GM23338 (cell line): ENCODE measurements at regions not wholly inside any gene's neighbourhood (a gene's known extent, or its start where the extent isn't known, plus 50 kb on each side); places are given as distances from the start of the nearest gene placed in this dataset.

Source experiments
- ATAC-seq: fragments of 200-7000 bp; cut with Tn5 transposase; 3 replicates; pipeline ENCODE4 v1.9.1; 2020
- DNase-seq: peaks from one replicate; pipeline ENCODE4 v3.0.0-alpha.2; 2015; ENCODE audit warnings: low spot score
- H2AFZ ChIP-seq: fragments of 200-600 bp; sonication (generic); 2 replicates; pipeline ENCODE4 v1.8.0; 2016; ENCODE audit warnings: antibody characterized with exemption, mild to moderate bottlenecking, moderate library complexity
- H3F3A ChIP-seq: fragments of 200-600 bp; sonication (generic); replicated peaks from 2 replicates; pipeline ENCODE4 v1.8.0; 2017; ENCODE audit warnings: antibody characterized with exemption, mixed run types, low read depth
- H3K27ac ChIP-seq: fragments of 200-600 bp; sonication (generic); 2 replicates; pipeline ENCODE4 v1.6.1; 2016; ENCODE audit warnings: low read depth
- H3K27me3 ChIP-seq: fragments of 200-600 bp; sonication (generic); 2 replicates; pipeline ENCODE4 v1.8.0; 2016; ENCODE audit warnings: mild to moderate bottlenecking, mixed run types, moderate library complexity; ENCODE audit not compliant: insufficient read depth
- H3K36me3 ChIP-seq: fragments of 200-600 bp; sonication (generic); 2 replicates; pipeline ENCODE4 v1.8.0; 2016; ENCODE audit warnings: mild to moderate bottlenecking; ENCODE audit not compliant: insufficient read depth
- H3K4me1 ChIP-seq: fragments of 200-600 bp; sonication (generic); 2 replicates; pipeline ENCODE4 v1.8.0; 2016; ENCODE audit warnings: mild to moderate bottlenecking, moderate library complexity; ENCODE audit not compliant: insufficient read depth
- H3K4me2 ChIP-seq: fragments of 200-600 bp; sonication (generic); 2 replicates; pipeline ENCODE4 v1.7.1; 2017; ENCODE audit warnings: mixed run types
- H3K4me3 ChIP-seq: fragments of 200-600 bp; sonication (generic); 2 replicates; pipeline ENCODE4 v1.6.1; 2016; ENCODE audit warnings: mixed run types
- H3K79me2 ChIP-seq: fragments of 200-600 bp; sonication (generic); replicated peaks from 2 replicates; pipeline ENCODE4 v1.8.0; 2017; ENCODE audit warnings: mild to moderate bottlenecking; ENCODE audit not compliant: insufficient read depth
- H3K9me2 ChIP-seq: fragments of 200-600 bp; sonication (generic); 2 replicates; pipeline ENCODE4 v1.8.0; 2017; ENCODE audit not compliant: insufficient read depth
- H4K20me1 ChIP-seq: fragments of 200-600 bp; sonication (generic); replicated peaks from 2 replicates; pipeline ENCODE4 v1.8.0; 2017; ENCODE audit warnings: mild to moderate bottlenecking; ENCODE audit not compliant: insufficient read depth
- H3K27ac Mint-ChIP-seq: 2 replicates; pipeline ENCODE4 v1.8.0; 2020; ENCODE audit warnings: inconsistent platforms, mild to moderate bottlenecking, moderate library complexity, mixed read lengths
- H3K27me3 Mint-ChIP-seq: 3 replicates; pipeline ENCODE4 v1.8.0; 2022; ENCODE audit warnings: low read depth, mild to moderate bottlenecking, moderate library complexity, mixed read lengths, inconsistent platforms; ENCODE audit not compliant: insufficient read depth, poor library complexity
- H3K36me3 Mint-ChIP-seq: 3 replicates; pipeline ENCODE4 v1.8.0; 2021; ENCODE audit warnings: low read depth, mild to moderate bottlenecking, inconsistent platforms, moderate library complexity, mixed read lengths
- H3K4me1 Mint-ChIP-seq: 3 replicates; pipeline ENCODE4 v1.8.0; 2020; ENCODE audit warnings: mild to moderate bottlenecking, inconsistent platforms, mixed read lengths
- H3K4me3 Mint-ChIP-seq: 3 replicates; pipeline ENCODE4 v1.8.0; 2021; ENCODE audit warnings: moderate library complexity, mild to moderate bottlenecking, inconsistent platforms, mixed read lengths
- H3K9me3 Mint-ChIP-seq: 3 replicates; pipeline ENCODE4 v1.8.0; 2020; ENCODE audit warnings: moderate library complexity, mild to moderate bottlenecking, inconsistent platforms, mixed read lengths
- CREB1 ChIP-seq: fragments of 250-450 bp; sonication (Bioruptor Pico); IDR thresholded peaks from 2 replicates; pipeline ENCODE4 v1.5.0; 2020; ENCODE audit warnings: low read depth, mild to moderate bottlenecking, moderate library complexity
- CTCF ChIP-seq, 2 experiments: fragments of 200-600 bp in 1 of 2; sonication (generic) in 1 of 2; conservative IDR thresholded peaks; 2 replicates each; pipeline versions ENCODE4 v1.5.1 to v1.6.1; 2016 to 2017; ENCODE audit warnings: antibody characterized with exemption in 2 of 2, low read depth in 2 of 2, mild to moderate bottlenecking in 2 of 2, moderate library complexity in 1 of 2
- ETS1 ChIP-seq: IDR thresholded peaks from 2 replicates; pipeline ENCODE4 v1.6.1; 2016; ENCODE audit warnings: antibody characterized with exemption
- EZH2 ChIP-seq: fragments of 200-600 bp; sonication (generic); IDR thresholded peaks from one replicate; pipeline ENCODE4 v1.8.0; 2017; ENCODE audit warnings: antibody characterized with exemption, mild to moderate bottlenecking, low read depth; ENCODE audit not compliant: unreplicated experiment
- EZH2phosphoT487 ChIP-seq: fragments of 200-600 bp; sonication (generic); IDR thresholded peaks from one replicate; pipeline ENCODE4 v1.8.1; 2018; ENCODE audit warnings: antibody characterized with exemption; ENCODE audit not compliant: unreplicated experiment
- JUNB ChIP-seq: IDR thresholded peaks from one replicate; pipeline ENCODE4 v1.6.1; 2016; ENCODE audit warnings: antibody characterized with exemption; ENCODE audit not compliant: unreplicated experiment
- NANOG ChIP-seq: IDR thresholded peaks from 2 replicates; pipeline ENCODE4 v1.6.1; 2016; ENCODE audit warnings: antibody characterized with exemption, borderline replicate concordance
- POLR2AphosphoS5 ChIP-seq: IDR thresholded peaks from 2 replicates; pipeline ENCODE4 v1.6.1; 2016; ENCODE audit warnings: antibody characterized with exemption, low read depth
- REST ChIP-seq: IDR thresholded peaks from one replicate; pipeline ENCODE4 v1.6.1; 2018; ENCODE audit warnings: antibody characterized with exemption; ENCODE audit not compliant: unreplicated experiment
- STAT1 ChIP-seq: IDR thresholded peaks from one replicate; pipeline ENCODE4 v1.6.1; 2016; ENCODE audit warnings: antibody characterized with exemption; ENCODE audit not compliant: unreplicated experiment
- ZNF114 ChIP-seq: fragments of 250-450 bp; sonication (Bioruptor Pico); IDR thresholded peaks from 2 replicates; pipeline ENCODE4 v1.5.0; 2020; ENCODE audit warnings: mild to moderate bottlenecking, moderate library complexity
- ZNF331 ChIP-seq: fragments of 250-450 bp; sonication (Bioruptor Pico); IDR thresholded peaks from 2 replicates; pipeline ENCODE4 v1.5.0; 2020; ENCODE audit warnings: low read depth, mild to moderate bottlenecking, moderate library complexity
- ZNF462 ChIP-seq: fragments of 250-450 bp; sonication (Bioruptor Pico); IDR thresholded peaks from 2 replicates; pipeline ENCODE4 v1.5.0; 2020; ENCODE audit warnings: mild to moderate bottlenecking, moderate library complexity

- H3K9me2 ChIP-seq, result no peaks in the 10 kb centered on the region
- TF ChIP-seq NANOG, result no peak
- no peak for TF ChIP-seq ZNF114 (CRISPR knock-in tag)
- no peak for TF ChIP-seq ETS1
- TF ChIP-seq EZH2phosphoT487, result no peak
- no peak for TF ChIP-seq POLR2AphosphoS5
- TF ChIP-seq EZH2, result no peak
- TF ChIP-seq REST, result no peak
- no peak for TF ChIP-seq ZNF462 (CRISPR knock-in tag)
- TF ChIP-seq CREB1 (CRISPR knock-in tag), result no peak
- TF ChIP-seq ZNF331, result no peak
- no peak for TF ChIP-seq CTCF (conservative IDR thresholded peaks at IDR 0.05; ENCODE audit: low read depth in 2 of 2)
- no peak for TF ChIP-seq JUNB
- TF ChIP-seq STAT1, result no peak
- no peaks in the 10 kb centered on the region for H3F3A ChIP-seq
- Mint-ChIP-seq H3K9me3 (peaks cover 2% of the 10 kb centered on the region; the same call in 1 of the 3 replicates), H3K4me1 (no peaks in the 10 kb centered on the region), H3K27ac (no peak overlapping the region), H3K36me3 (no peaks in the 10 kb centered on the region), H3K4me3 (no peak overlapping the region), H3K27me3 (no peaks in the 10 kb centered on the region)
- no peak for ATAC-seq
- no peaks in the 10 kb centered on the region for H3K27me3 ChIP-seq
- no peaks in the 10 kb centered on the region for H3K79me2 ChIP-seq
- no peak overlapping the region for H2AFZ ChIP-seq
- H4K20me1 ChIP-seq, result no peaks in the 10 kb centered on the region; the same call in 1 of the 2 replicates
- no peak overlapping the region for H3K4me3 ChIP-seq
- no peak overlapping the region for H3K27ac ChIP-seq
- H3K4me2 ChIP-seq, result no peak overlapping the region
- H3K36me3 ChIP-seq, result no peaks in the 10 kb centered on the region
- DNase-seq, result no peak
- H3K4me1 ChIP-seq, result no peaks in the 10 kb centered on the region
Observed at GRCh38 chr12:84315926-84316325, 596.7 kb downstream of the SLC6A15 start.
